ENCODE measurements at regions not wholly inside any gene's neighbourhood (a gene's known extent, or its start where the extent isn't known, plus 50 kb on each side); places are given as distances from the start of the nearest gene placed in this dataset.

- TF ChIP-seq JUNB (IDR thresholded peaks at IDR 0.05; ENCODE audit: unreplicated experiment), result no peak
- no peak for TF ChIP-seq ZNF331 (CRISPR knock-in tag; IDR thresholded peaks at IDR 0.05; ENCODE audit: low read depth)
- no peak for TF ChIP-seq ZNF462 (CRISPR knock-in tag; IDR thresholded peaks at IDR 0.05)
- no peak for TF ChIP-seq POLR2AphosphoS5 (IDR thresholded peaks at IDR 0.05; ENCODE audit: low read depth)
Observed at GRCh38 chr15:92288755-92289154, 104.9 kb upstream of the ST8SIA2 start (continued).

- H3K27me3 ChIP-seq (ENCODE audit: insufficient read depth), result no peaks in the 10 kb centered on the region
- H3K27ac ChIP-seq (ENCODE audit: low read depth), result no peak overlapping the region
- H3K27me3 Mint-ChIP-seq (ENCODE audit: insufficient read depth, low read depth, poor library complexity), result no peaks in the 10 kb centered on the region
- no peak overlapping the region for H3K4me2 ChIP-seq
- no peaks in the 10 kb centered on the region for H3K9me2 ChIP-seq (ENCODE audit: insufficient read depth)
- no peak overlapping the region for H2AFZ ChIP-seq
- TF ChIP-seq EZH2phosphoT487 (IDR thresholded peaks at IDR 0.05; ENCODE audit: unreplicated experiment) (no peak), CREB1 (CRISPR knock-in tag; IDR thresholded peaks at IDR 0.05; ENCODE audit: low read depth) (no peak), STAT1 (IDR thresholded peaks at IDR 0.05; ENCODE audit: unreplicated experiment) (no peak), CTCF (conservative IDR thresholded peaks at IDR 0.05; ENCODE audit: low read depth in 2 of 2) (no peak), POLR2AphosphoS5 (IDR thresholded peaks at IDR 0.05; ENCODE audit: low read depth) (no peak), ETS1 (IDR thresholded peaks at IDR 0.05) (no peak), NANOG (IDR thresholded peaks at IDR 0.05; ENCODE audit: borderline replicate concordance) (no peak), EZH2 (IDR thresholded peaks at IDR 0.05; ENCODE audit: low read depth, unreplicated experiment) (no peak), ZNF114 (CRISPR knock-in tag; IDR thresholded peaks at IDR 0.05) (no peak), ZNF331 (CRISPR knock-in tag; IDR thresholded peaks at IDR 0.05; ENCODE audit: low read depth) (no peak)
- H3K79me2 ChIP-seq (replicated peaks; ENCODE audit: insufficient read depth), result no peaks in the 10 kb centered on the region
- H3F3A ChIP-seq (replicated peaks; ENCODE audit: low read depth), result no peaks in the 10 kb centered on the region
- no peaks in the 10 kb centered on the region for H3K36me3 ChIP-seq (ENCODE audit: insufficient read depth)
- H3K4me1 Mint-ChIP-seq, result peaks cover 5% of the 10 kb centered on the region; the same call in 2 of the 3 replicates
- H3K4me3 ChIP-seq, result no peak overlapping the region
- no peaks in the 10 kb centered on the region for H3K4me1 ChIP-seq (ENCODE audit: insufficient read depth)
- no peaks in the 10 kb centered on the region for H3K36me3 Mint-ChIP-seq (ENCODE audit: low read depth)
- H3K9me3 Mint-ChIP-seq, result no peaks in the 10 kb centered on the region
- DNase-seq (ENCODE audit: low spot score) (no peak), ATAC-seq (no peak)
- no peaks in the 10 kb centered on the region for H4K20me1 ChIP-seq (replicated peaks; ENCODE audit: insufficient read depth)
- H3K4me3 Mint-ChIP-seq, result no peak overlapping the region
- no peak overlapping the region for H3K27ac Mint-ChIP-seq
Observed at GRCh38 chr15:92289733-92290132, 103.9 kb upstream of the ST8SIA2 start.

Data from GM23338 (cell line).